ENCODE measurements at regions not wholly inside any gene's neighbourhood (a gene's known extent, or its start where the extent isn't known, plus 50 kb on each side); places are given as distances from the start of the nearest gene placed in this dataset.

DNA sequence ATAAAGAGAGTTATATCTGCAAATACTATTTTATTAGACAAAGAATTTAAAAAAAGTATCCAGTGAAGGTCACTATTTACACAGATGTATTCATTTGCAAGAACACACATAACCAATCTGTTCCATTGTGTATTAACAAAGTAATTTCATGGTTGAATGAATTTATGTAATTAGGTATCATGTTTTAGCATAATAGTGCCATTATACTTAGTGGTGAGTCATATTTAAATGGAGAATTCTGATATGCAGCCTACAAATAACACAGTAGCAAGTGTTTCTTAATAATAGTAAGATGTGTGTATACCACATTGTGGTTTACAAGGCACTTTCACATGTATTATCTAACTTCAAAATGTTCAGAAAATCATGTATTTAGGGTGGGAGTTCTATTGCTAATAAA lies 1028.5 kb upstream of the ACO1 start:
- TF ChIP-seq, protein P1, sequence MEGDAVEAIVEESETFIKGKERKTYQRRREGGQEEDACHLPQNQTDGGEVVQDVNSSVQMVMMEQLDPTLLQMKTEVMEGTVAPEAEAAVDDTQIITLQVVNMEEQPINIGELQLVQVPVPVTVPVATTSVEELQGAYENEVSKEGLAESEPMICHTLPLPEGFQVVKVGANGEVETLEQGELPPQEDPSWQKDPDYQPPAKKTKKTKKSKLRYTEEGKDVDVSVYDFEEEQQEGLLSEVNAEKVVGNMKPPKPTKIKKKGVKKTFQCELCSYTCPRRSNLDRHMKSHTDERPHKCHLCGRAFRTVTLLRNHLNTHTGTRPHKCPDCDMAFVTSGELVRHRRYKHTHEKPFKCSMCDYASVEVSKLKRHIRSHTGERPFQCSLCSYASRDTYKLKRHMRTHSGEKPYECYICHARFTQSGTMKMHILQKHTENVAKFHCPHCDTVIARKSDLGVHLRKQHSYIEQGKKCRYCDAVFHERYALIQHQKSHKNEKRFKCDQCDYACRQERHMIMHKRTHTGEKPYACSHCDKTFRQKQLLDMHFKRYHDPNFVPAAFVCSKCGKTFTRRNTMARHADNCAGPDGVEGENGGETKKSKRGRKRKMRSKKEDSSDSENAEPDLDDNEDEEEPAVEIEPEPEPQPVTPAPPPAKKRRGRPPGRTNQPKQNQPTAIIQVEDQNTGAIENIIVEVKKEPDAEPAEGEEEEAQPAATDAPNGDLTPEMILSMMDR (conservative IDR thresholded peaks at IDR 0.05; ENCODE audit: control insufficient read depth, insufficient read depth, low read depth, low read length) = no peak
- no peak for DNase-seq (ENCODE audit: low read depth)
- no peak overlapping the region for H3K4me3 ChIP-seq (ENCODE audit: control insufficient read depth, low read depth, low read length)

DNA sequence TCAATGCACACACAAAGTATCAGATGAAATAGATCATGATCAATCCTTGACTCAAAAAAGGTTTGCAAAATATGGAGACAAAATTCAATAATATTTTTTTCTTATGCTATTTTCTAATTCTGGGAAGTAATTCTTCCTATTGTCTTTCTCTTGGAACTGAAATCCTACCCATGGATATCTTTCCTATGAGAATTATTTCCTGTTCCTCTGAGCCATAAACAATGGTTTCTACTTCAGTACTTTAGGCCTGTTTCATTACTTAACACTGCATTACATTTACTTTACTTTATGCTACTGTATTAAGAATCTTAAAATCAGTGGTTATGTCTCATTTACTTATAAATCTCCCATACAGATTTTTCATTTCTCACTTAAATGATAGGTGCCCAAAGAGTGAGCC lies 1025.4 kb upstream of the ACO1 start:
- no peak for DNase-seq (ENCODE audit: low read depth)
- TF ChIP-seq, protein P1 (conservative IDR thresholded peaks at IDR 0.05; ENCODE audit: control insufficient read depth, insufficient read depth, low read depth, low read length) = no peak

DNA sequence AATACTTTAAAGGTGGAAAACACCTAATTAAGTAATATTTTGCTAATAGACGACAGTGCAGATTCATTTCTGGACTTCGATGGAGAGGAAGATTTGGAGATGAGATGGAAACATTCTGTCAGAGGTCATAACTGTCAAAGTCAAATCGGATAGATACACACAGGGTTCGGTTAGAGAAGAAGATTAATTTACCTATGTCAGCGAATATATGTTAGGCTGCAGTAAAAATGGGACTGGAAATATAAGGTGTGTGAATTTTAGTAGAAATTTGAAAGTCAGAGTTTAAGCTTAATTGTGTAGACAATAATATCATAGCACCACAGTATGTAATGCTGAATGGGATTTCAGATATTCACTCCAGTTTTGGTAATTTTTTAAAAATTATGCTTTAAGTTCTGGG lies 1020.3 kb upstream of the ACO1 start:
- TF ChIP-seq, protein P1 (conservative IDR thresholded peaks at IDR 0.05; ENCODE audit: control insufficient read depth, insufficient read depth, low read depth, low read length) = no peak
- DNase-seq (ENCODE audit: low read depth) = no peak

More for the DNA sequence above, 1025.4 kb upstream of the ACO1 start:
- H3K4me3 ChIP-seq (ENCODE audit: control insufficient read depth, low read depth, low read length) = no peak overlapping the region

DNA sequence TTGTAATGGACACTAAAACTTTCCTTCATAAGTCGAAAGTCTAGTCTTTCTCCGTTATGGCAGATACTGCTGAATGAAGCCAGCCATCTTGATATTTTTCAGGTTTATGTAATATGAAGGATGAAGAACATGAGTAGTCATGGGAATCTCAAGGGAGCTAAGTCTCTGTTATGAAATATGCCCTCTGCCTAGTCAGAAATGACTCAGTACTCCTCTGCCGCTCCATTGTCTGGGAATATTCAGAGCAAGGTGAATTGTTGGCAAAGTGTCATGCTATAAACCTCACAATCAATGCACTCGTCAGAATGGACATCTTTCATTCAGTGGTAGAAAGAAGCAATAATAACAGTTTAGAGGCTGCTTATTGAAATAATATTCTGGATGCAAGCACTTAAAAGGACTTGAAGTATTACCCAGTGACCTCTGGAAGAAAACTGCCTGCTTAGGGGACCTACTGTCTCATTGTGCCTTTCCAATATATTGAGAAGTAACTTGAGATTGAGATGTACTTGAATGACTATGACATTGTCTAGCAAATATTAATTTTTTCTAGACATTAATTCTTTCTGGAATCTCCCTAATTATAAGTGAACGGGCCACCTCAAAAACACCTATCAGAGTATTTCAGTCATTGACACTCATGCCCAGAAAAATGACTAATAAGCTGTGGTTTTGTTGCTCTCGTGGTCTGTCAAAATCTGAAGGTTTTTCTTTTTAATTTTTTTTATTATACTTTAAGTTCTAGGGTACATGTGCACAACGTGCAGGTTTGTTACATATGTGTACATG lies 1011.5 kb upstream of the ACO1 start:
- TF ChIP-seq, protein P1 (conservative IDR thresholded peaks at IDR 0.05; ENCODE audit: control insufficient read depth, insufficient read depth, low read depth, low read length) = no peak
- DNase-seq (ENCODE audit: low read depth) = no peak
- no peak overlapping the region for H3K4me3 ChIP-seq (ENCODE audit: control insufficient read depth, low read depth, low read length)

More for the DNA sequence above, 1020.3 kb upstream of the ACO1 start:
- H3K4me3 ChIP-seq (ENCODE audit: control insufficient read depth, low read depth, low read length) = no peak overlapping the region

DNA sequence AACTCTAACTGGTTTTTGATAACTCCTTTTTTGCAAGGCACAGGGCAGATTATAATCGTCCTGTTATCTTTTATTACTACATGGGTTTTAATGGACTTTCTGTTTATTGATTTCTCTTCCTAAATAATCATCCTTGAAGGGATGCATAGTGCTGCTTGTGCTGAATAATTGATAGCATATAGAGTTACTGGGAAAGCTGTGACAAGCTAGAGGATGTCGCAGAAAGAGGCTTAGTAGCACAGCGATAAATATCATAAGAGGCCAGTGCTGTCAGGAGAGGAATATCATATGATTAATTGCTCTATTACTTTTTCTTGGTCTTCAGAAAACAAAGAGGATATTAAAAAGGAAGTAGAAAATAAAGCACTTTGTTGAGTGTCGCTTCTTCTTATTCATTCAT lies 1007.1 kb upstream of the ACO1 start:
- TF ChIP-seq, protein P1 (conservative IDR thresholded peaks at IDR 0.05; ENCODE audit: control insufficient read depth, insufficient read depth, low read depth, low read length) = no peak
- DNase-seq (ENCODE audit: low read depth) = no peak
- H3K4me3 ChIP-seq (ENCODE audit: control insufficient read depth, low read depth, low read length) = no peak overlapping the region

DNA sequence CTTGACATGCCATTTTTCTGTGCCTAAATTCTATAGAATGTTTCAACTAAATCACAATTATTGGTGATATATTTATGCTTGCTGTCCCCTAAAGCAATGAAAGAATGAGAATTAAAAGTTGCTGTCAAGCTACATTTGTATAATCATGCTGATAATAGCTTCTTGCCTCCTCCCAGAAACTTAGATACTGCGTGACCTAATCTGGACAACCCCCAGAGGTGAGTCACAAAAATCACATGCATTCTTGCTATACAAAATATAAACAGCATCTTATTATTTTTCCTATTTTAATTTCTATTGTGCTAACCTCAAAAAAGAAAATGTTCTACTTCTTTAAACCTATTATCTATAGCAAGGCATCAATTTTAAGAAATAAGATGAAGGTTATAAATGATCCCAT lies 995.8 kb upstream of the ACO1 start:
- no peak overlapping the region for H3K4me3 ChIP-seq (ENCODE audit: control insufficient read depth, low read depth, low read length)
- TF ChIP-seq, protein P1 (conservative IDR thresholded peaks at IDR 0.05; ENCODE audit: control insufficient read depth, insufficient read depth, low read depth, low read length) = no peak
- DNase-seq (ENCODE audit: low read depth) = no peak
